Psoas muscle (tissue), 7 donors: ENCODE measurements at regions not wholly inside any gene's neighbourhood (a gene's known extent, or its start where the extent isn't known, plus 50 kb on each side); places are given as distances from the start of the nearest gene placed in this dataset.

Experiments
- ATAC-seq, 4 donors: fragments of 200-7000 bp; cut with Tn5 transposase; one replicate each; pipeline ENCODE4 v1.9.1; 2020; ENCODE audit warnings: moderate library complexity in 3 of 4, mild to moderate bottlenecking in 2 of 4
- DNase-seq, 2 donors: peaks; one replicate each; pipeline ENCODE4 v3.0.0-alpha.2; 2020
- H3K27ac ChIP-seq: fragments of 200-600 bp; one replicate; pipeline ENCODE4 v1.8.0; 2022
- H3K27me3 ChIP-seq, 3 donors: fragments of 200-600 bp in 1 of 3; one replicate each; pipeline versions ENCODE4 v1.6.1 to v1.8.0; 2013 to 2022; ENCODE audit warnings: low read length in 2 of 3, mild to moderate bottlenecking in 2 of 3, moderate library complexity in 1 of 3; ENCODE audit not compliant: insufficient read depth in 3 of 3
- H3K36me3 ChIP-seq, 2 donors: fragments of 200-600 bp in 1 of 2; one replicate each; pipeline versions ENCODE4 v1.6.1 to v1.8.0; 2013 to 2022; ENCODE audit warnings: low read depth in 1 of 2, mild to moderate bottlenecking in 1 of 2, moderate library complexity in 1 of 2; ENCODE audit not compliant: insufficient read depth in 1 of 2
- H3K4me1 ChIP-seq: fragments of 200-600 bp; one replicate; pipeline ENCODE4 v1.8.0; 2022
- H3K4me3 ChIP-seq: fragments of 200-600 bp; one replicate; pipeline ENCODE4 v1.8.0; 2022; ENCODE audit warnings: mild to moderate bottlenecking
- H3K9me3 ChIP-seq: fragments of 200-600 bp; one replicate; pipeline ENCODE4 v1.8.0; 2022
- CTCF ChIP-seq: fragments of 200-600 bp; IDR thresholded peaks from one replicate; pipeline ENCODE4 v1.8.0; 2022; ENCODE audit warnings: antibody characterized with exemption
- WGBS, 3 donors: extraction: QIAGEN DNeasy Blood & Tissue Kit; methylation state at CpG; one replicate each; pipeline versions ENCODE4 v1.1.6 to v1.1.7; 2013; 5-methylcytosine and 5-hydroxymethylcytosine counted together
- intact Hi-C, 2 donors: fragments of 100-400 bp; cut with DNase I; formaldehyde crosslinking; loops; one replicate each; pipeline versions ENCODE4 v1.11.0 to v1.14.2; 2022
- donor health status: healthy with polysubstance abuse.
- donor health status: DM: no; HTN: no; CAD: no; lungs with moderate emphysema.
- donor health status: Bipolar disorder and iron deficiency.
- donor health status: healthy.
- donor health status: DM: yes; HTN: yes; CAD: no.
- donor health status: DM: no; HTN: no; CAD: no.
- donor health status: DM: yes; HTN: yes; CAD: no.

GRCh38 chr1:96256130-96256790, 465.3 kb upstream of the PTBP2 start:
- no peak for ATAC-seq

GRCh38 chr1:96259399-96259798, 462.2 kb upstream of the PTBP2 start:
- no peak overlapping the region for H3K27ac ChIP-seq
- no peak for TF ChIP-seq CTCF
- H3K36me3 ChIP-seq = no peaks in the 10 kb centered on the region
- no peaks in the 10 kb centered on the region for H3K9me3 ChIP-seq
- intact Hi-C loops = no loop called here
- H3K4me1 ChIP-seq = no peaks in the 10 kb centered on the region
- H3K4me3 ChIP-seq = no peak overlapping the region
- ATAC-seq = no peak
- no peak for DNase-seq
- WGBS, 3 donors = 37% methylated on average over 2 of the region's 2 CpGs
- no peaks in the 10 kb centered on the region for H3K27me3 ChIP-seq

More at GRCh38 chr1:96256130-96256790, 465.3 kb upstream of the PTBP2 start:
- TF ChIP-seq CTCF = no peak
- H3K4me1 ChIP-seq = no peaks in the 10 kb centered on the region
- WGBS, 3 donors = 36 to 46% (median 39%) methylated on average over 3 of the region's 3 CpGs
- H3K9me3 ChIP-seq = no peaks in the 10 kb centered on the region
- no peak for DNase-seq
- no peaks in the 10 kb centered on the region for H3K27me3 ChIP-seq
- intact Hi-C loops = no loop called here
- no peak overlapping the region for H3K27ac ChIP-seq
- no peaks in the 10 kb centered on the region for H3K36me3 ChIP-seq
- no peak overlapping the region for H3K4me3 ChIP-seq

- Histone ChIP-seq H3K9me3 (peaks cover 5% of the 10 kb centered on the region), H3K27me3 (no peaks in the 10 kb centered on the region), H3K4me3 (no peak overlapping the region), H3K36me3 (no peaks in the 10 kb centered on the region), H3K27ac (no peak overlapping the region), H3K4me1 (no peaks in the 10 kb centered on the region)
- intact Hi-C loops = no loop called here
- ATAC-seq (no peak), DNase-seq (no peak)
- TF ChIP-seq CTCF = no peak
- WGBS, 3 donors = 80 to 92% (median 82%) methylated on average over 1 of the region's 1 CpG
Measured at GRCh38 chr1:96281491-96281890, 440.1 kb upstream of the PTBP2 start.

GRCh38 chr1:96290033-96290432, 431.6 kb upstream of the PTBP2 start:
- Histone ChIP-seq H3K4me1 (no peaks in the 10 kb centered on the region), H3K4me3 (no peak overlapping the region), H3K9me3 (no peaks in the 10 kb centered on the region), H3K36me3 (no peaks in the 10 kb centered on the region), H3K27me3 (no peaks in the 10 kb centered on the region), H3K27ac (no peak overlapping the region)
- TF ChIP-seq CTCF = no peak
- DNase-seq = no peak
- 47 to 61% (median 54%) methylated on average over 1 of the region's 1 CpG for WGBS, 3 donors
- ATAC-seq = no peak
- intact Hi-C loops = no loop called here

GRCh38 chr1:96290801-96291200, 430.8 kb upstream of the PTBP2 start:
- no peaks in the 10 kb centered on the region for H3K9me3 ChIP-seq
- DNase-seq (no peak), ATAC-seq (no peak)
- H3K27me3 ChIP-seq = no peaks in the 10 kb centered on the region
- H3K27ac ChIP-seq = no peak overlapping the region
- H3K36me3 ChIP-seq = no peaks in the 10 kb centered on the region
- H3K4me3 ChIP-seq = no peak overlapping the region
- intact Hi-C loops = no loop called here
- no peak for TF ChIP-seq CTCF
- H3K4me1 ChIP-seq = no peaks in the 10 kb centered on the region
